Ureter (tissue), 1 donor: ENCODE measurements at regions not wholly inside any gene's neighbourhood (a gene's known extent, or its start where the extent isn't known, plus 50 kb on each side); places are given as distances from the start of the nearest gene placed in this dataset.
"Not testable (repeated sequence)": the region's sequence is repeated elsewhere in the genome, so short reads cannot be mapped to it uniquely, and the experiment has no call there.

Source experiments
- DNase-seq: peaks from one replicate; pipeline ENCODE4 v3.0.0-alpha.2; 2020; ENCODE audit warnings: low spot score
- donor health status: DM: yes; HTN: yes; CAD: no.

DNA sequence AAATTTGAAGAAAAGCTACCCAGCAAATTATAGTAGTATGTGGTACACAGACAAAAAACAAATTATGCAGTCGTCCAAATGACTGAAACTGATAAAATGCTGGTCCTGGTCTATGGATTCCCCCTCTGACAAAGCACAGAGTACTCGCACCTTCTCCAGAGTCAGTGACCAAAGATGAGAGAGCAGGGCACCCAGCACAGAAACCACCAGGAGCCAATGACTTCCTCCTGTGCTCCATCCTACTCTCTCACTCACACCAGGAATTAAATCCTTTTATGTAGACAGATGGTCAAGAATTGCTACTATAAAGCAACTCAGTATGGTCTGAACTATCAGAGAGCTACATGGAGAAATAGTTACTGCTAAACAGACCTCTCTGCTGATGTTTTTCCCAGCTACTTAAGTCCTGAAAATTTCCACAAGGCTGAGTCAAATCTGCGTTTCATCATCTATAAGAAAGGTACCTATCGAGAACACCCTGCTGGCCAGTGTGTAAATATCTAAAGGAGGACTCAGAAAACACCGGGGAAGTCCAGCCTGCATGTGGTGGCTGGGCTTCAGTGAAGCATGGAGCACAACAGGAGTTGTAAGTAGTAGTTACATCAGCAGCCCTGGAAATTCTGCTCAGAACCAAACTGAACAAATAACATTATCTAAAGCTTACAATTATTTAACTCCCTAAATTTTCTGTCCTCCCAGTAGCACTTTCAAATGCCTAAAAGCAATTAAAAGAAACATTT, 84.5 kb upstream of the FBXO28 start:
- DNase-seq = not testable (repeated sequence)

DNA sequence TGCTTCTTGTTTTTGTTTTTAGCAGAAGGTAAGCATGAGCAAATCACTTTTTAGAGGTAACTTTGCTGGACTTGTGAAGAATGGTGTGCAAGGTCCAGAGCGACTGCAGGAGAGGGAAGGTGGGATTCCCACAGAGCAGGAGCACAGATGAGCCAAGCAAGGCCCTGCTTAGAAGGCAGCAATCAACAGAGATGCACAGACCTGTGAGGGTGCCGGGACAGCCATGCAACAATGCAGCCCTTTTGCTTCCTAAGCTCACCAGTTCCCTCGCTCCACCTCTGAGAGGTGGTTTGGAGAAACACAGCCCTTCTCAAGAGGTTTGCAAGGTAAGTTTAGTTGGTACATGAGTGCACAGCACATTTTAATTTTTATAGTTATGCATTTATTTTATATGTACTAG, 85.1 kb upstream of the FBXO28 start:
- not testable (repeated sequence) for DNase-seq

- DNase-seq = not testable (repeated sequence)
Measured at GRCh38 chr1:224023122-224023521, 90.8 kb upstream of the FBXO28 start.

GRCh38 chr1:224022249-224022970, 91.5 kb upstream of the FBXO28 start:
- not testable (repeated sequence) for DNase-seq

- DNase-seq = not testable (repeated sequence)
Measured at GRCh38 chr1:224019866-224020265, 94.0 kb upstream of the FBXO28 start.

- not testable (repeated sequence) for DNase-seq
Measured at GRCh38 chr1:224015782-224016181, 98.1 kb upstream of the FBXO28 start.

GRCh38 chr1:224014330-224014649, 99.6 kb upstream of the FBXO28 start:
- no peak for DNase-seq

DNA sequence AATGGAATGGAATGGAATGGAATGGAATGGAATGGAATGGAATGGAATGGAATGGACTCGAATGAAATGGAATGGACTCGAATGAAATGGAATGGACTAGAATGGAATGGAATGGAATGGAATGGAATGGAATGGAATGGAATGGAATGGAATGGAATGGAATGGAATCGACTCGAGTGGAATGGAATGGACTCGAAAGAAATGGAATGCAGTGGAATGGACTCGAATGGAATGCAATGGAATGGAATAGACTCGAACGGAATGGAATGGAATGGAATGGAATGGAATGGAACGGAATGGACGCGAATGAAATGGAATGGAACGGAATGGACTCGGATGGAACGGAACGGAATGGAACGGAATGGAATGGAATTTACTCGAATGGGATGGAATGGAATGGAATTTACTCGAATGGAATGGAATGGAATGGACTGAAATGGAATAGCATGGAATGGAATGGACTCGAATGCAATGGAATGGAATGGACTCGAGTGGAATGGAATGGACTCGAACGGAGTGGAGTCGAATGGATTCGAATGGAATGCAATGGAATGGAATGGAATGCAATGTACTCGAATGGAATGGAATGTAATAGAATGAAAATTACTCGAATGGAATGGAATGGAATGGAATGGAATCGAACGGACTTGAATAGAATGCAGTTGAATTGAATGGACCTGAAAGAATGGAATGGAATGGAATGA, 100.1 kb upstream of the FBXO28 start:
- DNase-seq = not testable (repeated sequence)

DNA sequence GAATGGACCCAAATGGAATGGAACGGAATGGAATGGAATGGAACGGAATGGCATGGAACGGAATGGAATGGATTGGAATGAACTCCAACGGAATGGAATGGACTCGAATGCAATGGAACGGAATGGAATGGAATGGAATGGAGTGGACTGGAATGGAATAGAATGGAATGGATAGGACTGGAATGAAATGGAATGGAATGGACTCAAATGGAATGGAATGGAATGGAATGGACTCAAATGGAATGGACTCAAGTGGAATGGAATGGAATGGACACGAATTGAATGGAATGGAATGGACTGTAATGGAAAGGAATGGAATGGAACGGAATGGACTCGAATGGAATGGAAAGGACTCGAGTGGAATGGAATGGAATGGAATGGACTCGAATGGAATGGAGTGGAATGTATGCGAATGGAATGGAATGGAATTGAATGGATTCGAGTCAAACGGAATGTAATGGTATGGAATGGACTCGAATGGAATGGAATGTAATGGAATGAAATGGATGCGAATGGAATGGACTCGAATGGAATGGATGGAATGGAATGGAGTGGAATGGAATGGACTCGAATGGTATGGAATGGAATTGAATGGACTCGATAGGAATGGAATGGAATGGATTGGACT, 101.0 kb upstream of the FBXO28 start:
- DNase-seq = not testable (repeated sequence)

DNA sequence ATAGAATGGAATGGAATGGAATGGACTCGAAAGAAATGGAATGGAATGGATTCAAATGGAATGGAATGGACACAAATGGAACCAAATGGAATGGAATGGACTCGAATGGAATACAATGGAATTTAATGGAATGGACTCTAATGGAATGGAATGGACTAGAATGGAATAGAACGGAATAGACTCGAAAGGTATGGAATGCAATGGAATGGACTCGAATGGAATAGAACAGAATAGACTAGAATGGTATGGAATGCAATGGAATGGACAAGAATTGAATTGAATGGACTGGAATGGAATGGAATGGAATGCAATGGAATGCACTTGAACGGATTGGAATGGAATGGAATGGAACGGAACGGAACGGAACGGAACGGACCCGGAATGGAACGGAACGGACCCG, 101.7 kb upstream of the FBXO28 start:
- not testable (repeated sequence) for DNase-seq

- not testable (repeated sequence) for DNase-seq
Measured at GRCh38 chr1:224011751-224012150, 102.2 kb upstream of the FBXO28 start.

DNA sequence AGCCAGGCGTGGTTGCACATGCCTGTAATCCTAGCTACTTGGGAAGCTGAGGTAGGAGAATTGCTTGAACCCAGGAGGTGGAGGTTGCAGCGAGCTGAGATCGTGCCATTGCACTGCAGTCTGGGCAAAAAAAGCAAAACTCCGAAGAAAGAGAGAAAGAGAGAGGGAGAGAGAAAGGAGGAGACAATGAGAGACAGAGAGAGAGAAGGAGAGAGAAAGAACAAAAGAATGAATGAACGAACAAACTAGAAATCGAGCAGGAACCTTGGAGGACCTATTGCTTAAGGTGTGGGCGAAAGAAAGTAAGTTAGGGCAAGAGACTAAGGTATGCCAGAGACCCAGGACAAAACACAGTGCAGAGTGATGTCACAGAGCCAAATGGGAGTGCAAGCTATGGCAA, 102.8 kb upstream of the FBXO28 start:
- not testable (repeated sequence) for DNase-seq

GRCh38 chr1:224005973-224006372, 107.9 kb upstream of the FBXO28 start:
- DNase-seq = not testable (repeated sequence)

DNA sequence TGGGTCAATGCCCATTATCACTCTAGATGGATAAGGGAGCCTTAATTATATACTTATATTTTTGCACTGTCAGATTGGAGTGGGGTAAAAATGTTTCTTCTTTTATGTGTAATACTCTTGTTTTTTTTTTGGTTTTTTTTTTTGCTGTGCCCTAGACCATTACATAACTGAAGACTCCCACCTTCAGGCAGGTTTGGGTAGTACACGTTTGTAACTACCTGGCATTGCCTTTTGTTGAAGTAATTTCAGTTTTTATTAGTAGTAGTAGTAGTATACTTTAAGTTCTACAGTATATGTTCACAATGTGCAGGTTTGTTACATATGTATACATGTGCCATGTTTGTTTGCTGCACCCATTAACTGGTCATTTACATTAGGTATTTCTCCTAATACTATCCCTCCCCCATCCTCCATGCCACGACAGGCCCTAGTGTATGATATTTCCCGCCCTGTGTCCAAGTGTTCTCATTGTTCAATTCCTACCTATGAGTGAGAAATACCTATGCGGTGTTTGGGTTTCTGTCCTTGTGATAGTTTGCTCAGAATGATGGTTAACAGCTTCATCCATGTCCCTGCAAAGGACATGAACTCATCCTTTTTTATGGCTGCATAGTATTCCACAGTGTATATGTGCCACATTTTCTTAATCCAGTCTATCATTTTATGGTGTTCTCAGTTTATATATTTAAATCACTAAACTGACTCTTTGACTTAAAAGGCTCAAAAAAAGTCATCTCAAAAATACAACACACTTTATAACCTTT, 109.2 kb upstream of the FBXO28 start:
- DNase-seq = not testable (repeated sequence)

GRCh38 chr1:224003896-224004295, 110.0 kb upstream of the FBXO28 start:
- not testable (repeated sequence) for DNase-seq

DNA sequence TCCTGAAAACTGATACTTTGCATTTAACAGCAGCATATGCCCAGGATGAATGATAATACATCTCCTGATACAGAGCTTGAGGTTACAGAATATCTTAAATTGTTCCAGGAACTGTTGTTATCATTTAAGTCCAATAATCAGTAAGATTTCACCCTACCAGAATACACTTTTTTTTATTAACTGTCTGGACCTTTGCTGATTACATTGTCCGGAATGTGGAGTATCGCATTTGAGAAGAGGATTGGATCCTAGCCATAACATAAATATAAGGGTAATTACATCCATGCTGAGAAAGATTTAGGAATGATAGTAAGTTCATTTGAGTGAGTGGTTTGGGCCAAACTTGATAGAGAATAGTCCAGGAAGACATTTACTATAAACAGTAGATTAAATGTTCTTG, 112.2 kb upstream of the FBXO28 start:
- not testable (repeated sequence) for DNase-seq

- DNase-seq = not testable (repeated sequence)
Measured at GRCh38 chr1:223999761-224000160, 114.2 kb upstream of the FBXO28 start.

DNA sequence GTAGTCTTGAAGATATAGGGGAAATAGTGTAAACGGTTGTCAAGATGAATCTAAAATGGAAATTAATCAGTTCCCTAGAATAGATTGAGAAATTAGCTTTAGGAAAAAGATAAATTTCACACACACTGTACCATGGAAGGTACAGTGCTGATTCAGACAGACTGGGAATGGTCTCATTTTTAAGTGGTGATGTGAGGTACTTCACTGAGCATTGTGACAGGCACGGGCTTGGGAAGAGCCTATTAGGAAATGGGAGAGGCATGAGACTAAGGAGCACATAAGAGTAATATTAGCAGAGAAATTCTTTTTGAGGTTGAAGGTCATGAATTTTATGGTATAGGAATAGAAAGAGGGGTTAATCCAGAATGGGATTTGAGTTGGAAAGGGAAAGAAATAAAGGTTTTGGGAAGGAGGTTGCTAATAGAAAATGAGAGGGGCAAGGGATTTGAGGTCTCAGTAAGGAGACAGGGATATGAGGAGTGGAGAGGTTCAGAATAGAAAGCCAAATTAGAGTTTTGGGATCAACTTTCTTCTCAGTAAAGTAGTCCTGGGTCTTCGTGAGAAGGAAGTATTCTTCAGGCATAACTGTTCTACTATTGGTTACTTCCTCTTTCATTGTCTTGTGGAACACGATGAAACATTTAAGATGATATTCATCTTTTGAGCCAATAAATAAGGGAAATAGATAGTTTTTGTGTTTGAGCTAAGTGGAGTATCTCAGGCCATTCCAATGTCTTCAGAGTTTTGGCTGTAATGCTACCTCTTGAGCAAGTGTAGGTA, 115.0 kb upstream of the FBXO28 start:
- not testable (repeated sequence) for DNase-seq

GRCh38 chr1:223996376-223996775, 117.5 kb upstream of the FBXO28 start:
- DNase-seq = not testable (repeated sequence)

GRCh38 chr1:223992456-223993246, 121.3 kb upstream of the FBXO28 start:
- DNase-seq = peak; percentile 100
